ENCODE measurements at regions not wholly inside any gene's neighbourhood (a gene's known extent, or its start where the extent isn't known, plus 50 kb on each side); places are given as distances from the start of the nearest gene placed in this dataset.

DNA sequence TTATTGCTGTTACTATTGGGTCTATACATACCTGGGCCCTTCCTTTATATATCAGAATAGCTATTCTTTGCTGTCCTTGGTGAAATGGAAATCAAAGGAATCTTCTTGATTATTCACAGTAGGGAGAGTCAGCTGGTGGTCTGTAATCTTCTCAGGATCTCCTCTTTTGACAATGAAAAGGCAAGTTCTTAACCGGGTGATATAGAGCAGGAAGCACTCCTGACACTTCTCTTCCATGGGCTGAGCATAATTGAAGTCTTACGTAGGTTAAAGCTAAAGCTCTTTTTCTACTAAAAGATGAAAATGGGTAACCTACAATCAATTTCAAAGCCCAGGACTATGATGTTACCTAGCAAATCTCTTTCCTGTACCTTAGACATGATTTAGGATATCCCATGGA is 274.9 kb upstream of the LCORL start (continued):
- TF ChIP-seq ARNTL (CRISPR knock-in tag; IDR thresholded peaks at IDR 0.05; ENCODE audit: borderline replicate concordance, low read depth) (no peak), ISL1 (CRISPR knock-in tag; IDR thresholded peaks at IDR 0.05) (no peak), RARB (CRISPR knock-in tag; IDR thresholded peaks at IDR 0.05) (no peak), ESRRG (CRISPR knock-in tag; IDR thresholded peaks at IDR 0.05) (no peak), GLIS3 (CRISPR knock-in tag; IDR thresholded peaks at IDR 0.05) (no peak), ZNF8 (CRISPR knock-in tag; IDR thresholded peaks at IDR 0.05) (no peak), ZFP3 (CRISPR knock-in tag; IDR thresholded peaks at IDR 0.05) (no peak), TOX (CRISPR knock-in tag; IDR thresholded peaks at IDR 0.05; ENCODE audit: borderline replicate concordance) (no peak)
- TF ChIP-seq, protein P1, sequence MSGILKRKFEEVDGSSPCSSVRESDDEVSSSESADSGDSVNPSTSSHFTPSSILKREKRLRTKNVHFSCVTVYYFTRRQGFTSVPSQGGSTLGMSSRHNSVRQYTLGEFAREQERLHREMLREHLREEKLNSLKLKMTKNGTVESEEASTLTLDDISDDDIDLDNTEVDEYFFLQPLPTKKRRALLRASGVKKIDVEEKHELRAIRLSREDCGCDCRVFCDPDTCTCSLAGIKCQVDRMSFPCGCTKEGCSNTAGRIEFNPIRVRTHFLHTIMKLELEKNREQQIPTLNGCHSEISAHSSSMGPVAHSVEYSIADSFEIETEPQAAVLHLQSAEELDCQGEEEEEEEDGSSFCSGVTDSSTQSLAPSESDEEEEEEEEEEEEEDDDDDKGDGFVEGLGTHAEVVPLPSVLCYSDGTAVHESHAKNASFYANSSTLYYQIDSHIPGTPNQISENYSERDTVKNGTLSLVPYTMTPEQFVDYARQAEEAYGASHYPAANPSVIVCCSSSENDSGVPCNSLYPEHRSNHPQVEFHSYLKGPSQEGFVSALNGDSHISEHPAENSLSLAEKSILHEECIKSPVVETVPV (CRISPR knock-in tag; IDR thresholded peaks at IDR 0.05) = no peak
- TF ChIP-seq, protein P2, sequence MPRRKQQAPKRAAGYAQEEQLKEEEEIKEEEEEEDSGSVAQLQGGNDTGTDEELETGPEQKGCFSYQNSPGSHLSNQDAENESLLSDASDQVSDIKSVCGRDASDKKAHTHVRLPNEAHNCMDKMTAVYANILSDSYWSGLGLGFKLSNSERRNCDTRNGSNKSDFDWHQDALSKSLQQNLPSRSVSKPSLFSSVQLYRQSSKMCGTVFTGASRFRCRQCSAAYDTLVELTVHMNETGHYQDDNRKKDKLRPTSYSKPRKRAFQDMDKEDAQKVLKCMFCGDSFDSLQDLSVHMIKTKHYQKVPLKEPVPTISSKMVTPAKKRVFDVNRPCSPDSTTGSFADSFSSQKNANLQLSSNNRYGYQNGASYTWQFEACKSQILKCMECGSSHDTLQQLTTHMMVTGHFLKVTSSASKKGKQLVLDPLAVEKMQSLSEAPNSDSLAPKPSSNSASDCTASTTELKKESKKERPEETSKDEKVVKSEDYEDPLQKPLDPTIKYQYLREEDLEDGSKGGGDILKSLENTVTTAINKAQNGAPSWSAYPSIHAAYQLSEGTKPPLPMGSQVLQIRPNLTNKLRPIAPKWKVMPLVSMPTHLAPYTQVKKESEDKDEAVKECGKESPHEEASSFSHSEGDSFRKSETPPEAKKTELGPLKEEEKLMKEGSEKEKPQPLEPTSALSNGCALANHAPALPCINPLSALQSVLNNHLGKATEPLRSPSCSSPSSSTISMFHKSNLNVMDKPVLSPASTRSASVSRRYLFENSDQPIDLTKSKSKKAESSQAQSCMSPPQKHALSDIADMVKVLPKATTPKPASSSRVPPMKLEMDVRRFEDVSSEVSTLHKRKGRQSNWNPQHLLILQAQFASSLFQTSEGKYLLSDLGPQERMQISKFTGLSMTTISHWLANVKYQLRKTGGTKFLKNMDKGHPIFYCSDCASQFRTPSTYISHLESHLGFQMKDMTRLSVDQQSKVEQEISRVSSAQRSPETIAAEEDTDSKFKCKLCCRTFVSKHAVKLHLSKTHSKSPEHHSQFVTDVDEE (CRISPR knock-in tag; IDR thresholded peaks at IDR 0.05) = no peak

- no peak for ATAC-seq
- no peak for TF ChIP-seq ZC3H10 (CRISPR knock-in tag; IDR thresholded peaks at IDR 0.05)
- no peak for TF ChIP-seq RARB (CRISPR knock-in tag; IDR thresholded peaks at IDR 0.05)
- TF ChIP-seq, protein P3, sequence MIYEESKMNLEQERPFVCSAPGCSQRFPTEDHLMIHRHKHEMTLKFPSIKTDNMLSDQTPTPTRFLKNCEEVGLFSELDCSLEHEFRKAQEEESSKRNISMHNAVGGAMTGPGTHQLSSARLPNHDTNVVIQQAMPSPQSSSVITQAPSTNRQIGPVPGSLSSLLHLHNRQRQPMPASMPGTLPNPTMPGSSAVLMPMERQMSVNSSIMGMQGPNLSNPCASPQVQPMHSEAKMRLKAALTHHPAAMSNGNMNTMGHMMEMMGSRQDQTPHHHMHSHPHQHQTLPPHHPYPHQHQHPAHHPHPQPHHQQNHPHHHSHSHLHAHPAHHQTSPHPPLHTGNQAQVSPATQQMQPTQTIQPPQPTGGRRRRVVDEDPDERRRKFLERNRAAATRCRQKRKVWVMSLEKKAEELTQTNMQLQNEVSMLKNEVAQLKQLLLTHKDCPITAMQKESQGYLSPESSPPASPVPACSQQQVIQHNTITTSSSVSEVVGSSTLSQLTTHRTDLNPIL (CRISPR knock-in tag; IDR thresholded peaks at IDR 0.05; ENCODE audit: low read depth) = no peak
- TF ChIP-seq ARNTL (CRISPR knock-in tag; IDR thresholded peaks at IDR 0.05; ENCODE audit: borderline replicate concordance, low read depth) = no peak
- TF ChIP-seq TCF4 (CRISPR knock-in tag; IDR thresholded peaks at IDR 0.05; ENCODE audit: borderline replicate concordance) = no peak
- no peak for TF ChIP-seq CSDC2 (CRISPR knock-in tag; IDR thresholded peaks at IDR 0.05)
- TF ChIP-seq, protein P1 (CRISPR knock-in tag; IDR thresholded peaks at IDR 0.05) = no peak
Measured at GRCh38 chr4:18294846-18295245, 273.3 kb upstream of the LCORL start.

DNA sequence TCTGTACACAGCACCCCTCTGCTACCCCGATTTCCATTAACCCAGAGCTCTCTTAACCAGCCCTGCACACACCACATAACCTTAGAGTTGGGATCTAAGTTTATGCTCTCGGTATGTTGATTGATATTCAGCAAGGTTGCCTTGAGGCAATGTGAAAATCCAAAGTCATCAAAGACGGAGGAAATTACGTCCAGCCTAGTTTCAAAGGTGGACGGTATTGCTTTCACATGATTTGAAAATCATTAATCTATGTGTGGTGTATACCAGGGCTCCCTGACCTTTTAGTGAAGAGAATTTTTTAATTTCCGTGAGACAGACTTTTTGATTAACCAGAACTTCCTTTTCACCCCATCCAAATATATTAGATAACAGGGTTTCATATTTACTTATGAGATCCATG is 272.5 kb upstream of the LCORL start:
- TF ChIP-seq ARNTL (CRISPR knock-in tag; IDR thresholded peaks at IDR 0.05; ENCODE audit: borderline replicate concordance, low read depth) = no peak
- no peak for TF ChIP-seq RARB (CRISPR knock-in tag; IDR thresholded peaks at IDR 0.05)
- TF ChIP-seq, protein P1 (CRISPR knock-in tag; IDR thresholded peaks at IDR 0.05) = no peak
- TF ChIP-seq, protein P3 (CRISPR knock-in tag; IDR thresholded peaks at IDR 0.05; ENCODE audit: low read depth) = no peak
- no peak for ATAC-seq

- no peak for ATAC-seq
- TF ChIP-seq, protein P3 (CRISPR knock-in tag; IDR thresholded peaks at IDR 0.05; ENCODE audit: low read depth) = no peak
- TF ChIP-seq BACH2 (CRISPR knock-in tag; IDR thresholded peaks at IDR 0.05; ENCODE audit: borderline replicate concordance) = no peak
- TF ChIP-seq, protein P1 (CRISPR knock-in tag; IDR thresholded peaks at IDR 0.05) = no peak
- TF ChIP-seq ZFP3 (CRISPR knock-in tag; IDR thresholded peaks at IDR 0.05) = no peak
- no peak for TF ChIP-seq GLIS3 (CRISPR knock-in tag; IDR thresholded peaks at IDR 0.05)
- TF ChIP-seq PPARA (CRISPR knock-in tag; IDR thresholded peaks at IDR 0.05; ENCODE audit: borderline replicate concordance) = no peak
- TF ChIP-seq ZNF70 (CRISPR knock-in tag; IDR thresholded peaks at IDR 0.05) = no peak
- no peak for TF ChIP-seq SNAI2 (CRISPR knock-in tag; IDR thresholded peaks at IDR 0.05)
- TF ChIP-seq CSDC2 (CRISPR knock-in tag; IDR thresholded peaks at IDR 0.05) = no peak
- TF ChIP-seq ZC3H10 (CRISPR knock-in tag; IDR thresholded peaks at IDR 0.05) = no peak
- no peak for TF ChIP-seq TOX (CRISPR knock-in tag; IDR thresholded peaks at IDR 0.05; ENCODE audit: borderline replicate concordance)
- TF ChIP-seq ARNTL (CRISPR knock-in tag; IDR thresholded peaks at IDR 0.05; ENCODE audit: borderline replicate concordance, low read depth) = no peak
- TF ChIP-seq, protein P4, sequence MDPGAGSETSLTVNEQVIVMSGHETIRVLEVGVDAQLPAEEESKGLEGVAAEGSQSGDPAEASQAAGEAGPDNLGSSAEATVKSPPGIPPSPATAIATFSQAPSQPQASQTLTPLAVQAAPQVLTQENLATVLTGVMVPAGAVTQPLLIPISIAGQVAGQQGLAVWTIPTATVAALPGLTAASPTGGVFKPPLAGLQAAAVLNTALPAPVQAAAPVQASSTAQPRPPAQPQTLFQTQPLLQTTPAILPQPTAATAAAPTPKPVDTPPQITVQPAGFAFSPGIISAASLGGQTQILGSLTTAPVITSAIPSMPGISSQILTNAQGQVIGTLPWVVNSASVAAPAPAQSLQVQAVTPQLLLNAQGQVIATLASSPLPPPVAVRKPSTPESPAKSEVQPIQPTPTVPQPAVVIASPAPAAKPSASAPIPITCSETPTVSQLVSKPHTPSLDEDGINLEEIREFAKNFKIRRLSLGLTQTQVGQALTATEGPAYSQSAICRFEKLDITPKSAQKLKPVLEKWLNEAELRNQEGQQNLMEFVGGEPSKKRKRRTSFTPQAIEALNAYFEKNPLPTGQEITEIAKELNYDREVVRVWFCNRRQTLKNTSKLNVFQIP (CRISPR knock-in tag; IDR thresholded peaks at IDR 0.05; ENCODE audit: borderline replicate concordance, low read depth) = no peak
Measured at GRCh38 chr4:18292411-18292810, 270.9 kb upstream of the LCORL start.

Data from SK-N-SH treated with all-trans-retinoic acid at 6 μM for 48 hours (cell line).